Right renal cortex interstitium (tissue), 3 donors: ENCODE measurements at regions not wholly inside any gene's neighbourhood (a gene's known extent, or its start where the extent isn't known, plus 50 kb on each side); places are given as distances from the start of the nearest gene placed in this dataset.
"Not testable (repeated sequence)": the region's sequence is repeated elsewhere in the genome, so short reads cannot be mapped to it uniquely, and the experiment has no call there.

Source experiments
- DNase-seq, 3 donors: peaks; one replicate each; pipeline ENCODE4 v3.0.0-alpha.2; 2013; ENCODE audit warnings: low read depth in 3 of 3, low spot score in 2 of 3

DNA sequence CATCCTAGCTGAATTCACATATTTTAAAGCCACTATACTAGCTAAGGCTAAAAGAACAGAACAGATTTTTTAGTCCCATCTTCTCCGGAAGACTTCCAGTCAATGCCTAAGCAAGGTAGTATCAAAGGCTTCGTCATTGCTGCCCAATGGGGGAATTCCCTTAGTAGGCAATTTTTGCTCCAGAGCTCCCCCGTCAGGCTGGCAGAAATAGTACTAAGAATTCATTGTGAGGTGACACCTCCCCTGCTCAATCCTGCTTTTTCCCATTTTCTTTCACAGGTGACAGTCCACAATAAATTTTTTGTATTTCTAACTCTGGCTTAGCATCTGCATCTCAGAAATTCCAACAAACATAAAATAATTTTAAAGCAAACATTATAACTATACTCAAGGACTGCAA is 52.8 kb upstream of the SRSF6 start:
- DNase-seq: no peak

DNA sequence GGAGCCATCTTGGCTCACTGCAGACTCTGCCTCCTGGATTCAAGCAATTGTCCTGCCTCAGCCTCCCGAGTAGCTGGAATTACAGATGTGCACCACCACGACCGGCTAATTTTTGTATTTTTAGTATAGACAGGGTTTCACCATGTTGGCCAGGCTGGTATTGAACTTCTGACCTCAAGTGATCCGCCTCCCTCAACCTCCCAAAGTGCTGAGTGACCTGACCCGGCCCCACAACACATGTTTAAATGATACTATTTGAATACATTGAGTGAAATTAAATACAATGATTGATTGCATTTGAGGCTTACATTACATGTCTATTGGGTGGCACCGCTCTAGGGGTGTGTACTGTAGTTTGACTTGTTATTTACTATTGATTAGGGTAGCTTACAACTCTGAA is 56.8 kb upstream of the SRSF6 start:
- not testable (repeated sequence) for DNase-seq

- DNase-seq: no peak
These were observed 58.9 kb upstream of the SRSF6 start for GRCh38 chr20:43398676-43399324.

DNA sequence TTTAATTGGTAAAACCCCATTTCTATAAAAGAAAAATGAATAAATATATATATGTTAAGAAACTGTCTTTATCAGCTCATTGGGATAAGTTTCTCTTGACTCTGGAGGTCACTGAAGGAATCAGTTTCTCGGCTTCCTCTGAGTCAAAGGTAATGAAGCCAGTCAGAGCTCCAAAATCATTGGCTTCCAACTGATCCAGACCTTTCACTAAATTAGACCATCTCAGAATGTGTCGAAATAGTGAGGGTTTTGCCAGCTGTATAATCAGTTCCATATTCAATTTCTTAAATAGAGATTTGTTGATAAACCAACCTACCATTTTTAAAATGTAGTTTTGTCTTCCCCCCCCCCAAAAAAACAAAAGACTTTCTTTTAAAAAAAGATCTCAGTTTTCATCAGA is 60.5 kb upstream of the SRSF6 start:
- no peak for DNase-seq

DNA sequence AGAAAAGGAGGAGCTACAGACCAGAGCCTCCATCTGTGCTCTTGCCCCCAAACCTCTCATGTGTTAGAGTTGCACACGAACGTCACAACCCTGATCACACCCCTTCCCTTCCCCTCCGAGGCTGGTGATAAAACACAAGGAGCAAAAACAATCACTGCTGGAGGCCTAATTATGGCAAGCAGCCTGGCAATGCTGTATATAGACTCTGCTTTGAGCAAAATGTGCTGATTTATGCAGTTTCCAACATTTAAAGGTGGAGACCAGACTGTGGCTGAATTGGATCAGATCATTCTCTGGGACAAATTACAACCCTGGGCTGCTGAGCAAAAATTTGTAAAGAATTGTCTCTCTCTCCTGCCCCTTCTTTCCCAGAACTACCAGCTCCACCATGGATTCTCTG is 64.6 kb upstream of the SRSF6 start:
- DNase-seq: no peak

GRCh38 chr20:43392561-43392960 is 65.1 kb upstream of the SRSF6 start:
- no peak for DNase-seq

DNA sequence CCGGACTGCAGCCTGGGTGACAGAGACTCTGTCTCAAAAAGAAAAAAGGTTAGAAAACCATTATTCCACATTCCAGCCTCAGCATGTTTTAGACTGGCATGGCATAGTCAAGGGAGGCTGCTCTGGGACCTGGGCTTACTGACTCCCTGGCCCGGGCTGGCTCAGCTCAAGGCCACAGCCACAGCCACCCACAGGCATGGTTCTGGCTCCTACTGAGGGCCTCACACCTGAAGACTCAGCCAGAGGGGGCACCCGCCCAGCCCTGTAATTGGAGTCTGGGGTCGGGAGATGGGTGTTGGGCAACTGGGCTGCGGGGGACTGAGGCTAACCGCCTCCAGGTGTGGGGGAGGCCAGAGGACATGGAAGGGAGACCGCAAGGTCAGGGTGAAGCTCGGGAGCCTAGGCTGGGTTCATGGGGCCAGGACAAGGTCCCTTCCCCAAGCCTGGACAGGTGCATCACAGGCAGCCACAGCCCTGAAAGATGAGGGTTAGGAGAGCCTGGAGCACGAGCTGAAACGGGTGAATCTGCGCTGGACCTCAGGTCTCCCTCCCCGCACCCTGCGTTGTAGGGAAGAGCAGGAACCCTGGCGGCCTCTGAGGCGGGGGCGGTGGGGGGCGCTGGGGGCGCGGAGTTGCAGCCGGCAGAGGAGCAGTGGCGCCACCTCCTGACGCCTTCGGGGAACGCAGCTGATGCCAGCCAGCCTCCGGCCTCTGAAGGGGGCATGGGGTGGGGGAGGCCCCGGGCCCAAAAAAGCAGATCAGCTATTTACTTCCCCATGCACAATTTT is 67.7 kb upstream of the SRSF6 start:
- DNase-seq: no peak

DNA sequence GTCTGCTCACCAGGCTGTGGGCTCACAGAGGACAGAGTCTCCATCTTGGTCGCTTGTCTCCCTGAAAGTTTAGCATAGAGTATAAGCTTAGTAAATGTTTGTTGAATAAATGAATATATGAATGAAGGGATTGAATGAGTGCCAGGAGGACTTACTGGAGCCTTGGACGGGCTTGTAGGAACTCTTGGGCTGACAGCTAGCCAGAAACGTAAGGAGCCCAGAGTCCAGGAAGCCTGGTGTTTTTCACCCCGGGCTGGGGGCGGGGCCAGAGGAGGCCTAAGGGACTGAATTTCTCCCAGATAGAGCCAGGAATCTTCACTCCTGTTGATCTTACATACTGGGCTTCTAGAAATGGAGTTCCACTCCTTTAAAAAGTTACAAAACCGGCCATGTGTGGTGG is 68.5 kb upstream of the SRSF6 start:
- DNase-seq: no peak

DNA sequence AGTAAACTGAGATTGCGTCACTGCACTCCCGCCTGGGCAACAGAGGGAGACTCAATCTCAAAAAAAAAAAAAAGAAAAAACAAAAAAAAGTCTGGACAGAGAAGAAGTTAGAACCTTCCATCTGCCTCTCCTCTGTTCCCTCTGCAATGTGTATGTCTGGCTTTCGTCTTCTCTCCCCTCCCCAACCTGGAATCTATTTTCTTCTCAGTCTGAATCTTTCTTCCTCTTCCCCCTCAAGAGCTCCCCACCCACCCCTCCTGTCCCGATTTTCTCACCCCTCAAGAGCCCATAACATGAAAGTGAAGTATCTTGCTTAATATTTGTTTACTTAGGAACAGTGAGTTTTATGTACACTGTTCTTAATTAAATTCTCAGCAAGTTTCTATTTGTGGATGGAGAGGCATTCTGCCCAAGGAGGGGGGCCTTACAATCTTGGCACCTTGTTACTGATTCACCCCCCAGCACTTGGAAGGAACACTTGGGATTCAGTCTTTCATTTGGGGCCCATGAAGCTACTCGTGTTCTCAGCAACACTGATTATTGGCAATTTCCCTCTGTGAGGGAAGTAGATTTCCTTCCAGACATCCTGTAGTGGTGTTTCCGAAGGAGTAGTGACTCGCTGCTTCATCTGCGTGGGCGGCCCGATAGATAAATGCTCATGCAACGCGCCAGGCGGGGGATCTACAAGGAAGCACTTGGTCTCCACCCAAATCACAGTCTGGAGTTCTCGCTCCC is 69.3 kb upstream of the SRSF6 start:
- no peak for DNase-seq

DNA sequence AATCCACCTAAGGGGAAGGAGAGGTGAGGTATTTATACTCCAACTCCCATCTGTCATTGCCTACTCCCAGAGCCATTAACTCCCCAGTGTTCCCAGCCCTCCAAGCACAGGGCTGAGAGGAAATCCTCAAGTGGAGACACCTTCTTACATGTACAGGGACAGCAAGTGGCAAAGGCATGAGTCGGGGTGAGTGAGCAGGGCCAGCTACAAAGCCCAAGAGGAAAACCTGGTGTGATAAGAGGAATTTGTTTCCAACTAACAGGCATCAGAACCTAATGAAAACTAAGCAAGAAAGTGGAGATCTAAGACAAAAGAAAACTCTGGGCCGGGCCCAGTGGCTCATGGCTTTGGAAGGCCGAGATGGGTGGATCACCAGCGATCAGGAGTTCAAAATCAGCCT is 70.0 kb upstream of the SRSF6 start:
- DNase-seq: no peak

DNA sequence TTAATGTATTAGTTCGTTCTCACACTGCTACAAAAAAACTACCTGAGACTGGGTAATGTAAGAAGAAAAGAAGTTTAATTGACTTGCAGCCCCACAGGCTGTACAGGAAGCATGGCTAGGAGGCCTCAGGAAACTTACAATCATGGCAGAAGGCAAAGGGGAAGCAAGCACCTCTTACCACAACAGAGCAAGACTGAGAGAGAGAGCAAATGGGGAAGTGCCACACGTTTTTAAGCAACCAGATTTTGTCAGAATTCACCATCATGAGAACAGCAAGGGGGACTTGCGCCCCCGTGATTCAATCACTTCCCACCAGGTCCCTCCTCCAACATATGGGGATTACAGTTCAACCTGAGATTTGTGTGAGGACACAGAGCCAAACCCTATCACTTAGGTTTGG is 70.8 kb upstream of the SRSF6 start:
- DNase-seq: no peak

DNA sequence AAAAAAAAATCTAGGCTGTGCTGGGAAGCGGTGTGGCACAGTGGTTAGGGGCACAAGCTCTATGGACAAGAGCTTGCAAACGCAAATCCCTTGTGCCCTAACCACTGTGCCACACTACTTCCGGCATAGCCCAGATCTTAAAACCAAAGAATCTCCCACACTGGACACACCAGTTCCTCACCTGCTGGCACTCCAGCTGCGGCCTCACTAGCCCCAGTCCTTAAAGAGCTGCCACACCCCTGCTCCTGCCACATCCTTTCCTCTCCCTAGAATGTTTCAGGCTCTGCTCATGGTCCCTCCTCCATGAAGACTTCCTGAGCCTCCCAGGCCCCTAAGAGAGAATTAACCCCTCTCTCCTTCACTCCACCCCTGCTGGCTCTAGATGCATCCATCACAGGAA is 71.8 kb upstream of the SRSF6 start:
- DNase-seq: no peak

GRCh38 chr20:43384101-43384940 is 73.4 kb upstream of the SRSF6 start:
- DNase-seq: no peak

DNA sequence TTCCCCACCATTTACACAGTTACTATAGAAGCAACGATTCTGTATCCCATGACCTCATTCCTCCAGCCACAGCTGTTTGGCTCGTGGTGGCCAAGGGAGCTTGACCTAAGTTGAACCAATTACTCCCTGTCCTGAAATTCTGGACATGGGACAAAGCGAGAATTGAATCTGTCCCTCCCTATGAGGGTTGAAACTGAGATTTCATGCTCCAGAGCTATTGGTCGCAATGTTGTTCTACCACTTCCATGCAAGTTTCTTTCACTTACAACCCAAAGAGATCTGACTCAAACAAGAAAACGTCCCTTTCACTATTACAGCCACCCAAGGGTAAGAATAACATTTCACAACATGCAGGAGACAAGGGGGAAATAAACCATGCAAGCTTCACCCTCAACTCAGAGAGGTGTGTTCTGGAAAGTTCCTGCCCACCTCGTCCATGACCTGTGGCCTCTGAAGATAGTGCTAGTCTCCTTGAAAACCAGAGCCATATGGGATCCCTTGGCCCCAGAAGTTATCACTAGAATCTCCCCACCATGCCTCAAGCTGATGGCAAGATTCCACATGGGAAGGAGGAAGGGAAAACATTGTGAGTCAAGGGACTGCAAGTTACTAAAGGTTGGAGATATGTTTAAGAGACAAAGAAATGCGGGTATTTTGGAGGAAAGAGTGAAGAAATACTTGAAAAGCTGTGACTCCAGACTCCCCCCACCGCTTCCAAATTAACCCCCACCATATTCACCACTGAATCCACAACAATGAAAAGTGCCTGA is 74.5 kb upstream of the SRSF6 start:
- DNase-seq: no peak

DNA sequence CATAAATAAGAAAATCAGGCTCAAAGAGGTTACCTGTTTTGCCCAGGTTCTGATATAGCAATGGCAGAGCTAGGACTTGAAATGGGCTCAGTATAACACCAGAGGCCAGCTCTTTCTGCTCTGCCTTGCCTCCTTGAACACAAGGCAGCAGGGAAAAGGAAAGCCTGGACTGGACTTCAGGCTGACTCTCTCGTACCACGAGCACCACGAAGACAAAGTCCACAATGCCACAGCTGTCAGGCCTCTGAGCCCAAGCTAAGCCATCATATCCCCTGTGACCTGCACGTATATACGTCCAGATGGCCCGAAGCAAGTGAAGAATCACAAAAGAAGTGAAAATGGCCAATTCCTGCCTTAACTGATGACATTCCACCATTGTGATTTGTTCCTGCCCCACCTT is 75.6 kb upstream of the SRSF6 start:
- not testable (repeated sequence) for DNase-seq

- not testable (repeated sequence) for DNase-seq
These were observed 76.2 kb upstream of the SRSF6 start for GRCh38 chr20:43381533-43381932.

DNA sequence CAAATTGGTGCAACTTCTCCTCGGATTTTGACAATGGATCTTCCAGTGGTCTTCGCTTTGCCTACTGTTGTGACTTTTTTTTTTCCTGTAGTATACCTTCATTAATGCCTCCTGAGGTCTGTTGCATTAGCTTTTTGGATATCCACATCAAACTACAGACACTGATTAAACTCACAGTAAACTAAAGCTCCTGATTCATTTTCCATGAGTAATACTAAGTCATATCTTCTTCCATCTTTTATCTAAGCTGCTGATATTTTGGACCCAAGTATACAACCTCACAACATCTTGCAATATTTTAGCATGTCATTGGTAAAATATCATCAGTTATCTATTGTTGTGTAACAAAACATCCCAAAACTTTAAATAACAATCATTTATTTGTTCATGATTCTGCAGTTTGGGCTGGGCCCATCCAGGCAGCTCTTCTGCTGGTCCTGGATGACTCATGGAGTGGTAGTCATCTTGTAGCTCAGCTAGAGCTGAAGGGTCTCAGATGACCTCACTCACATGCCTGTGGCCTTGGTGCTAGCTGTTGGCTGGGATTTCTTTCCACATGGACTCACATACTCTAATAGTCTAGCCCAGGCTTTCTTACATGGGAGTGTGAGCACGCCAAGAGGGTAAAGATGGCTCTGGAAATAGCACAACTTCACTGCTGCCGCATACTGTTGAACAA is 78.3 kb upstream of the SRSF6 start:
- no peak for DNase-seq

GRCh38 chr20:43376831-43377230 is 80.9 kb upstream of the SRSF6 start:
- DNase-seq: no peak

DNA sequence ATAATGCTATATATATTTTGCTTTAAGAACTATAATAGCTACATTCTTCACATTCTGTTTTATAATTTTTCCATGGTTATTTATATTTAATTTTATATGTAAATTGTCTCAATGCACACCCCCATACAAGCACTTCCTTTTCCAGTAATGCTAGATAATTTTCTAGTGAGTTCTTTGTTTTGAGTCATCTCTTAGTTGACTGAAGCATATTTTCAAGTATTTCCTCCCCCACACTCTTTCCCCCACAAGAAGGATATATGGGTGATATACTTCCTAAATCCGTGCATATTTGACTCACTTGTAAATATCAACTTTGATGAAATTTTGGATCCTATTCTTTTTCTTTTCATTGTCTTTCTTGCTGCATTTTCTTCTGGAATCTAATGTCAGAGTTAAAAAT is 82.1 kb upstream of the SRSF6 start:
- DNase-seq: no peak

GRCh38 chr20:43372051-43372450 is 85.6 kb upstream of the SRSF6 start:
- DNase-seq: no peak
